H1 (cell line): ENCODE measurements at regions not wholly inside any gene's neighbourhood (a gene's known extent, or its start where the extent isn't known, plus 50 kb on each side); places are given as distances from the start of the nearest gene placed in this dataset.

ENCODE experiments used
- CTCF ChIA-PET: fragments of 300-600 bp; sonication (Branson Sonifier 250); formaldehyde crosslinking; loops from one replicate; lab custom pipeline; 2021; ENCODE audit not compliant: partially characterized antibody; lab: Charles Lee
- POLR2A ChIA-PET: fragments of 300-600 bp; sonication (Branson Sonifier 250); formaldehyde crosslinking; loops from one replicate; lab custom pipeline; 2021; ENCODE audit warnings: inconsistent platforms; ENCODE audit not compliant: partially characterized antibody; lab: Charles Lee
- DNase-seq, 2 experiments: peaks; one replicate each; pipeline versions ENCODE4 v3.0.0 to v3.0.0-alpha.2; 2010 to 2022; ENCODE audit warnings: low spot score in 2 of 2, low read depth in 1 of 2, mixed read lengths in 1 of 2
- FAIRE-seq: peaks from 2 replicates; lab custom pipeline; 2011; peaks lifted over from hg19 to GRCh38; lab: Jason Lieb, UNC
- H2AFZ ChIP-seq: 2 replicates; pipeline ENCODE4 v1.8.1; 2012; ENCODE audit warnings: low read length, inconsistent platforms
- H2AK5ac ChIP-seq: 2 replicates; pipeline ENCODE4 v1.6.1; 2013; ENCODE audit warnings: low read depth, low read length
- H2BK120ac ChIP-seq: replicated peaks from 2 replicates; pipeline ENCODE3; 2013; ENCODE audit warnings: low read depth, low read length, inconsistent platforms
- H2BK12ac ChIP-seq: 2 replicates; pipeline ENCODE4 v1.6.1; 2013; ENCODE audit warnings: low read depth, low read length
- H2BK15ac ChIP-seq: 2 replicates; pipeline ENCODE4 v1.6.1; 2013; ENCODE audit warnings: low read length
- H2BK20ac ChIP-seq: 2 replicates; pipeline ENCODE4 v1.6.1; 2013; ENCODE audit warnings: low read length
- H2BK5ac ChIP-seq: 2 replicates; pipeline ENCODE4 v1.6.1; 2013; ENCODE audit warnings: low read depth, low read length
- H3K14ac ChIP-seq: 2 replicates; pipeline ENCODE4 v1.6.1; 2013; ENCODE audit warnings: inconsistent platforms; ENCODE audit not compliant: insufficient read length
- H3K18ac ChIP-seq: 2 replicates; pipeline ENCODE4 v1.6.1; 2013; ENCODE audit warnings: low read length; ENCODE audit errors: extremely low read depth
- H3K23ac ChIP-seq: 2 replicates; pipeline ENCODE4 v1.6.1; 2013; ENCODE audit warnings: inconsistent platforms; ENCODE audit not compliant: insufficient read length
- H3K23me2 ChIP-seq: 2 replicates; pipeline ENCODE4 v1.6.1; 2013; ENCODE audit warnings: low read depth, low read length
- H3K27ac ChIP-seq: 2 replicates; pipeline ENCODE4 v1.6.1; 2011; ENCODE audit warnings: low read depth, low read length, inconsistent platforms
- H3K27me3 ChIP-seq, 4 experiments: replicated peaks in 1 of 4; 1 replicate in 1 of 4; 2 replicates in 3 of 4; pipeline versions ENCODE4 v1.6.1 to v1.8.1; 2011 to 2013; ENCODE audit warnings: low read length in 3 of 4, mild to moderate bottlenecking in 3 of 4, inconsistent platforms in 2 of 4, mixed read lengths in 2 of 4, moderate library complexity in 1 of 4; ENCODE audit not compliant: control insufficient read depth in 3 of 4, insufficient read depth in 3 of 4; ENCODE audit errors: extremely low read depth in 1 of 4
- H3K36me3 ChIP-seq, 4 experiments: 2 replicates each; pipeline versions ENCODE4 v1.6.1 to v1.8.1; 2011 to 2013; ENCODE audit warnings: mild to moderate bottlenecking in 4 of 4, low read length in 3 of 4, moderate library complexity in 2 of 4, control low read depth in 1 of 4, inconsistent platforms in 1 of 4; ENCODE audit not compliant: insufficient read depth in 4 of 4, control insufficient read depth in 2 of 4
- H3K4ac ChIP-seq: replicated peaks from 2 replicates; pipeline ENCODE3; 2013; ENCODE audit warnings: low read length, low read depth, mixed read lengths, inconsistent platforms; ENCODE audit not compliant: insufficient read length
- H3K4me1 ChIP-seq, 4 experiments: replicated peaks in 1 of 4; 1 replicate in 1 of 4; 2 replicates in 3 of 4; pipeline versions ENCODE4 v1.6.1 to v1.8.1; 2011 to 2013; ENCODE audit warnings: low read length in 3 of 4, inconsistent platforms in 2 of 4, mixed read lengths in 1 of 4; ENCODE audit not compliant: insufficient read depth in 4 of 4, control insufficient read depth in 3 of 4
- H3K4me2 ChIP-seq, 2 experiments: 2 replicates each; pipeline versions ENCODE4 v1.6.1 to v1.8.1; 2011 to 2013; ENCODE audit warnings: low read depth in 2 of 2, low read length in 2 of 2, control low read depth in 1 of 2, inconsistent platforms in 1 of 2, mild to moderate bottlenecking in 1 of 2; ENCODE audit not compliant: insufficient read depth in 1 of 2
- H3K4me3 ChIP-seq, 4 experiments: fragments of 200-600, 300-600 bp in 1 of 4; sonication (generic), shearing (Covaris generic), sonication (Bioruptor Twin) in 1 of 4; 2 replicates each; pipeline versions ENCODE4 v1.5.1 to v1.8.1; 2011 to 2016; ENCODE audit warnings: low read length in 4 of 4, low read depth in 3 of 4, control low read depth in 2 of 4, inconsistent platforms in 2 of 4, mild to moderate bottlenecking in 2 of 4, mixed read lengths in 1 of 4, moderate library complexity in 1 of 4; ENCODE audit not compliant: insufficient read depth in 2 of 4; ENCODE audit errors: extremely low read depth in 1 of 4
- H3K56ac ChIP-seq: replicated peaks from 2 replicates; pipeline ENCODE3; 2013; ENCODE audit warnings: low read depth, mild to moderate bottlenecking, mixed read lengths, low read length, inconsistent platforms; ENCODE audit not compliant: insufficient read length
- H3K79me1 ChIP-seq: 2 replicates; pipeline ENCODE4 v1.6.1; 2013; ENCODE audit warnings: low read depth, low read length, control low read depth
- H3K79me2 ChIP-seq, 2 experiments: 2 replicates each; pipeline versions ENCODE4 v1.6.1 to v1.8.1; 2012 to 2013; ENCODE audit warnings: low read length in 2 of 2, mild to moderate bottlenecking in 2 of 2, inconsistent platforms in 1 of 2; ENCODE audit not compliant: insufficient read depth in 2 of 2, control insufficient read depth in 1 of 2
- H3K9ac ChIP-seq, 4 experiments: replicated peaks in 1 of 4; 1 replicate in 1 of 4; 2 replicates in 3 of 4; pipeline versions ENCODE4 v1.6.1 to v1.8.1; 2011 to 2013; ENCODE audit warnings: low read depth in 3 of 4, low read length in 3 of 4, control low read depth in 2 of 4, mild to moderate bottlenecking in 2 of 4, moderate library complexity in 2 of 4, inconsistent platforms in 1 of 4; ENCODE audit errors: extremely low read depth in 1 of 4
- H3K9me3 ChIP-seq, 2 experiments: 2 replicates each; pipeline versions ENCODE4 v1.6.1 to v1.8.1; 2012 to 2013; ENCODE audit warnings: mild to moderate bottlenecking in 2 of 2, moderate library complexity in 2 of 2, control low read depth in 1 of 2, inconsistent platforms in 1 of 2, low read depth in 1 of 2, low read length in 1 of 2, mixed read lengths in 1 of 2; ENCODE audit not compliant: insufficient read depth in 2 of 2
- H4K20me1 ChIP-seq, 2 experiments: replicated peaks in 1 of 2; 2 replicates each; pipeline versions ENCODE3 to v1.8.1; 2011 to 2013; ENCODE audit warnings: inconsistent platforms in 2 of 2, low read length in 2 of 2, mild to moderate bottlenecking in 1 of 2; ENCODE audit not compliant: insufficient read depth in 2 of 2, control insufficient read depth in 1 of 2
- H4K5ac ChIP-seq: 2 replicates; pipeline ENCODE4 v1.6.1; 2013; ENCODE audit warnings: low read length, low read depth, mixed read lengths, inconsistent platforms; ENCODE audit not compliant: insufficient read length
- H4K8ac ChIP-seq: 2 replicates; pipeline ENCODE4 v1.8.0; 2013; ENCODE audit warnings: mild to moderate bottlenecking, moderate library complexity, low read length, inconsistent platforms; ENCODE audit not compliant: insufficient read depth; ENCODE audit errors: extremely low read depth
- H4K91ac ChIP-seq: replicated peaks from 2 replicates; pipeline ENCODE3; 2013; ENCODE audit warnings: low read length, mixed read lengths, inconsistent platforms; ENCODE audit not compliant: insufficient read length
- ATF3 ChIP-seq: IDR thresholded peaks from 2 replicates; pipeline ENCODE4 v1.6.1; 2011; ENCODE audit warnings: low read depth, mild to moderate bottlenecking, low read length; ENCODE audit not compliant: insufficient read depth
- E2F6 ChIP-seq: IDR thresholded peaks from 2 replicates; pipeline ENCODE4 v1.6.1; 2012; ENCODE audit warnings: inconsistent platforms
- EGR1 ChIP-seq: IDR thresholded peaks from 2 replicates; pipeline ENCODE4 v1.6.1; 2011; ENCODE audit warnings: low read depth, low read length, borderline replicate concordance
- FOSL1 ChIP-seq: IDR thresholded peaks from 2 replicates; pipeline ENCODE4 v1.6.1; 2011; ENCODE audit warnings: mild to moderate bottlenecking, low read depth, low read length, moderate library complexity; ENCODE audit not compliant: insufficient read depth
- KDM1A ChIP-seq: fragments of 200-600, 300-600 bp; sonication (generic); IDR thresholded peaks from 2 replicates; pipeline ENCODE4 v1.7.1; 2016; ENCODE audit warnings: mild to moderate bottlenecking, low read length, borderline replicate concordance
- KDM5A ChIP-seq: fragments of 200-600 bp; IDR thresholded peaks from 2 replicates; pipeline ENCODE4 v1.7.1; 2012; ENCODE audit warnings: mild to moderate bottlenecking, low read length, inconsistent platforms, mixed read lengths
- SP1 ChIP-seq: IDR thresholded peaks from 2 replicates; pipeline ENCODE4 v1.6.1; 2011; ENCODE audit warnings: low read depth, low read length
- WGBS, 2 experiments: shearing (Covaris generic) in 1 of 2; methylation state at CpG; one replicate each; pipeline versions ENCODE4 v1.1.6 to v1.1.7; 2013 to 2015; ENCODE audit warnings: low lambda C conversion rate in 2 of 2, mixed read lengths in 2 of 2, inconsistent platforms in 1 of 2, low coverage in 1 of 2, missing lambda C conversion rate in 1 of 2; ENCODE audit not compliant: insufficient replicate concordance in 2 of 2, insufficient coverage in 1 of 2, insufficient read length in 1 of 2; ENCODE audit errors: extremely low coverage in 1 of 2, missing lambda C conversion rate in 1 of 2; 5-methylcytosine and 5-hydroxymethylcytosine counted together

- no peak overlapping the region for H3K23ac ChIP-seq
- H3K27me3 ChIP-seq = no peaks in the 10 kb centered on the region
- WGBS, 2 experiments = 94% methylated on average over 13 of the region's 13 CpGs; no CpG with 5 or more reads in 1 of the 2 experiments
- H3K56ac ChIP-seq = no peak overlapping the region
- H4K8ac ChIP-seq = no peak overlapping the region
- H4K20me1 ChIP-seq = no peaks in the 10 kb centered on the region
- no peak overlapping the region for H3K4me3 ChIP-seq
- no peaks in the 10 kb centered on the region for H3K23me2 ChIP-seq
- H3K18ac ChIP-seq = no peak overlapping the region
- H2BK20ac ChIP-seq = no peak overlapping the region
- H2BK15ac ChIP-seq = no peak overlapping the region
- H2AFZ ChIP-seq = no peak overlapping the region
- no peak overlapping the region for H3K9ac ChIP-seq
- no peaks in the 10 kb centered on the region for H3K79me2 ChIP-seq
- H3K9me3 ChIP-seq = peaks cover 0 to 3% of the 10 kb centered on the region in 2 experiments; a peak in 1 of 4 replicates
- no peak overlapping the region for H2BK5ac ChIP-seq
- H3K4me1 ChIP-seq = no peaks in the 10 kb centered on the region
- H4K91ac ChIP-seq = no peak overlapping the region
- no peak overlapping the region for H3K4me2 ChIP-seq
- no peak overlapping the region for H3K27ac ChIP-seq
- no peak for FAIRE-seq
- peak overlapping the region; percentile 4; the same call in 1 of the 2 replicates for H2BK12ac ChIP-seq
- H3K36me3 ChIP-seq = no peaks in the 10 kb centered on the region
- no peak overlapping the region for H2BK120ac ChIP-seq
- ChIA-PET CTCF (no interaction called here), POLR2A (no interaction called here)
- no peak overlapping the region for H3K14ac ChIP-seq
- H4K5ac ChIP-seq = no peak overlapping the region
- no peak overlapping the region for H2AK5ac ChIP-seq
- no peaks in the 10 kb centered on the region for H3K79me1 ChIP-seq
- no peak for TF ChIP-seq KDM1A
- no peak for TF ChIP-seq FOSL1
- TF ChIP-seq KDM5A = no peak
- TF ChIP-seq EGR1 = no peak
- TF ChIP-seq E2F6 = no peak
- no peak for TF ChIP-seq SP1
- no peak for TF ChIP-seq ATF3
- no peak overlapping the region for H3K4ac ChIP-seq
- no peak for DNase-seq
Measured at GRCh38 chr11:37905707-37906417, 1307.8 kb upstream of the RAG2 start.
